Breast epithelium (tissue), 4 donors: ENCODE measurements at regions not wholly inside any gene's neighbourhood (a gene's known extent, or its start where the extent isn't known, plus 50 kb on each side); places are given as distances from the start of the nearest gene placed in this dataset.

Experiments
- DNase-seq, 2 donors: peaks; one replicate each; pipeline ENCODE4 v3.0.0-alpha.2; 2019; ENCODE audit warnings: low spot score in 2 of 2
- H3K27ac ChIP-seq, 2 donors: fragments of 200-600 bp; sonication (generic) in 1 of 2; one replicate each; pipeline ENCODE4 v1.5.1; 2016 to 2019; ENCODE audit warnings: mild to moderate bottlenecking in 1 of 2
- H3K27me3 ChIP-seq, 2 donors: fragments of 200-600 bp; sonication (generic) in 1 of 2; one replicate each; pipeline versions ENCODE4 v1.5.1 to v1.6.0; 2017 to 2019; ENCODE audit warnings: control low read depth in 1 of 2, mild to moderate bottlenecking in 1 of 2
- H3K36me3 ChIP-seq: fragments of 200-600 bp; one replicate; pipeline ENCODE4 v1.5.1; 2019
- H3K4me1 ChIP-seq, 2 donors: fragments of 200-600 bp; sonication (generic); one replicate each; pipeline ENCODE4 v1.5.1; 2016 to 2019; ENCODE audit warnings: control low read depth in 1 of 2
- H3K4me3 ChIP-seq, 3 donors: fragments of 200-600 bp; sonication (generic); 1 replicate in 2 of 3; 2 replicates in 1 of 3; pipeline ENCODE4 v1.5.1; 2016 to 2019; ENCODE audit warnings: mild to moderate bottlenecking in 3 of 3, moderate library complexity in 2 of 3
- H3K9me3 ChIP-seq, 2 donors: fragments of 200-600 bp; sonication (generic) in 1 of 2; one replicate each; pipeline ENCODE4 v1.5.1; 2016 to 2019; ENCODE audit warnings: control low read depth in 1 of 2
- POLR2A ChIP-seq: fragments of 450-650 bp; IDR thresholded peaks from one replicate; pipeline ENCODE4 v1.6.1; 2016; ENCODE audit warnings: antibody characterized with exemption, mild to moderate bottlenecking, moderate library complexity
- POLR2AphosphoS5 ChIP-seq, 3 donors: sonication (generic); formaldehyde crosslinking; IDR thresholded peaks; one replicate each; pipeline ENCODE4 v1.6.1; 2017; ENCODE audit warnings: antibody characterized with exemption in 3 of 3
- intact Hi-C: fragments of 100-400 bp; cut with DNase I; formaldehyde crosslinking; loops from one replicate; pipeline ENCODE4 v1.15.1; 2023; ENCODE audit warnings: low total_unique reads
- TF ChIP-seq, protein P1 (sequence below), 3 donors: fragments of 450-650 bp; IDR thresholded peaks; one replicate each; pipeline ENCODE4 v1.5.1; 2016 to 2017; ENCODE audit warnings: antibody characterized with exemption in 3 of 3, mild to moderate bottlenecking in 3 of 3, moderate library complexity in 3 of 3

DNA sequence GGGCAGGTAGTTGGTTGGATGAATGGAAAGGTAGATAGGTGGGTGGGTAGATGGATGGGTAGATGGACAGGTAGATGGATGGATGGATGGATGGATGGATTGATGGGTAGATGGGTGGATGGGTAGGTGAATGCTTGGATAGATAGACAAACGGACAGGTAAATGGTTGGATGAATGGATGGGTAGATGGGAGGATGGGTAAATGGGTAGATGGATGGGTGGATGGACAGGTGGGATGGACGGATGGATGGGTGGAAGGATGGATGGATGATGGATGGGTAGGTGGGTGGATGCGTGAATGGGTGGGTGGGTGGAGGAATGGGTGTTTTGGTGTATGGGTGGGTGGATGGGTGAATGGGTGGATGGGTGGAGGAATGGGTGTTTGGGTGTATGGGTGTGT lies 50.1 kb upstream of the ASAP2 start:
- no peak overlapping the region for H3K4me3 ChIP-seq
- no peaks in the 10 kb centered on the region for H3K36me3 ChIP-seq
- DNase-seq = no peak
- H3K27ac ChIP-seq = no peak overlapping the region
- H3K27me3 ChIP-seq = no peaks in the 10 kb centered on the region
- intact Hi-C loops = loop anchor here (10.0 kb wide), 1 partner anchor 1372 kb away; no protein-coding TSS in a partner anchor
- peaks cover 0 to 13% of the 10 kb centered on the region in 2 donors for H3K4me1 ChIP-seq
- TF ChIP-seq POLR2A = no peak
- TF ChIP-seq POLR2AphosphoS5 (IDR thresholded peaks at IDR 0.05) = no peak
- TF ChIP-seq, protein P1, sequence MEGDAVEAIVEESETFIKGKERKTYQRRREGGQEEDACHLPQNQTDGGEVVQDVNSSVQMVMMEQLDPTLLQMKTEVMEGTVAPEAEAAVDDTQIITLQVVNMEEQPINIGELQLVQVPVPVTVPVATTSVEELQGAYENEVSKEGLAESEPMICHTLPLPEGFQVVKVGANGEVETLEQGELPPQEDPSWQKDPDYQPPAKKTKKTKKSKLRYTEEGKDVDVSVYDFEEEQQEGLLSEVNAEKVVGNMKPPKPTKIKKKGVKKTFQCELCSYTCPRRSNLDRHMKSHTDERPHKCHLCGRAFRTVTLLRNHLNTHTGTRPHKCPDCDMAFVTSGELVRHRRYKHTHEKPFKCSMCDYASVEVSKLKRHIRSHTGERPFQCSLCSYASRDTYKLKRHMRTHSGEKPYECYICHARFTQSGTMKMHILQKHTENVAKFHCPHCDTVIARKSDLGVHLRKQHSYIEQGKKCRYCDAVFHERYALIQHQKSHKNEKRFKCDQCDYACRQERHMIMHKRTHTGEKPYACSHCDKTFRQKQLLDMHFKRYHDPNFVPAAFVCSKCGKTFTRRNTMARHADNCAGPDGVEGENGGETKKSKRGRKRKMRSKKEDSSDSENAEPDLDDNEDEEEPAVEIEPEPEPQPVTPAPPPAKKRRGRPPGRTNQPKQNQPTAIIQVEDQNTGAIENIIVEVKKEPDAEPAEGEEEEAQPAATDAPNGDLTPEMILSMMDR (IDR thresholded peaks at IDR 0.05) = no peak
- H3K9me3 ChIP-seq = no peaks in the 10 kb centered on the region

DNA sequence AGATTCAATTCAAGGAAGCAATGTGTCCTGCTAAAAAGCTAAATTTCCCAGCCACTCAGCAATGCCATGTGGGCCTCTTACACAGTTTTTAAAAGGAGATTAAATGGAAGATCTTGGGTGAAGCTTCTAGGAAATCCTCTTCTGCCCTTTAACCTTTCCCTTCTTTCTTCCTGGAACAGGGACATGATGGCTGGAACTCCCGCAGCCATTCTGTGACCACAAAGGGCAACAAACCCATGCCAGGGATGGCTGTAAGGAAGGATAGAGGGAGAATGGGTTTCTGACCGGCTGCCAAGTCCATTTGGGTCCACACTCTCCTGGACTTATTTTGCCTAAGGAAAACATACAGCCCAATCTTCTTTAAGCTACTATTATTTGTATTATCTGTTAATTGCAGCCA lies 52.6 kb upstream of the ASAP2 start:
- Histone ChIP-seq H3K27me3 (no peaks in the 10 kb centered on the region), H3K4me3 (no peak overlapping the region), H3K27ac (peak overlapping the region; percentile 56 to 62), H3K4me1 (peaks cover 0 to 13% of the 10 kb centered on the region in 2 donors), H3K9me3 (no peaks in the 10 kb centered on the region), H3K36me3 (no peaks in the 10 kb centered on the region)
- DNase-seq = no peak
- TF ChIP-seq POLR2A = no peak
- TF ChIP-seq POLR2AphosphoS5 (IDR thresholded peaks at IDR 0.05) = no peak
- TF ChIP-seq, protein P1 (IDR thresholded peaks at IDR 0.05) = no peak
- intact Hi-C loops = loop anchor here (10.0 kb wide), 1 partner anchor 1369 kb away; no protein-coding TSS in a partner anchor

DNA sequence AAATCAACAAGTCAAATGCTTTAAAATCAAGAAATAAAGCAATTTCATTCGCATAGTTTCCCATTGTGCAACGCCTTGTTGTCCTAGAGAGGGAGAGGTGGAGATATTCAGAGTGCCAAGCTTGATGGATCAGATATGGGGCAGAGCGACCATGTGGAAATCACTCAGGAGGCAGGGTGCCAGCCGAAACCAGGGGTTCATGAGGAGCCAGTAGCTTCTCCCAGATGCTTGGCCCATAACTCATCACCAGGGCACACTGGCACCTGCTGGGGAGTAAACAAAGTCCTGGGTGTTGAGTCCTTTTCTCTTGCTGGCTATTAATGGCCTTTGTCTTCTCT lies 53.0 kb upstream of the ASAP2 start:
- Histone ChIP-seq H3K27ac (peak overlapping the region; percentile 56 to 62), H3K36me3 (no peaks in the 10 kb centered on the region), H3K27me3 (no peaks in the 10 kb centered on the region), H3K4me3 (peak overlapping the region in 1 of 3 donors; percentile 21), H3K4me1 (peaks cover 0 to 13% of the 10 kb centered on the region in 2 donors), H3K9me3 (no peaks in the 10 kb centered on the region)
- peak in 1 of 2 donors; percentile 56 for DNase-seq
- intact Hi-C loops = loop anchor here (10.0 kb wide), 1 partner anchor 1369 kb away; no protein-coding TSS in a partner anchor
- TF ChIP-seq POLR2AphosphoS5 (IDR thresholded peaks at IDR 0.05) = peak in 1 of 3 donors; percentile 34
- TF ChIP-seq, protein P1 (IDR thresholded peaks at IDR 0.05) = no peak

DNA sequence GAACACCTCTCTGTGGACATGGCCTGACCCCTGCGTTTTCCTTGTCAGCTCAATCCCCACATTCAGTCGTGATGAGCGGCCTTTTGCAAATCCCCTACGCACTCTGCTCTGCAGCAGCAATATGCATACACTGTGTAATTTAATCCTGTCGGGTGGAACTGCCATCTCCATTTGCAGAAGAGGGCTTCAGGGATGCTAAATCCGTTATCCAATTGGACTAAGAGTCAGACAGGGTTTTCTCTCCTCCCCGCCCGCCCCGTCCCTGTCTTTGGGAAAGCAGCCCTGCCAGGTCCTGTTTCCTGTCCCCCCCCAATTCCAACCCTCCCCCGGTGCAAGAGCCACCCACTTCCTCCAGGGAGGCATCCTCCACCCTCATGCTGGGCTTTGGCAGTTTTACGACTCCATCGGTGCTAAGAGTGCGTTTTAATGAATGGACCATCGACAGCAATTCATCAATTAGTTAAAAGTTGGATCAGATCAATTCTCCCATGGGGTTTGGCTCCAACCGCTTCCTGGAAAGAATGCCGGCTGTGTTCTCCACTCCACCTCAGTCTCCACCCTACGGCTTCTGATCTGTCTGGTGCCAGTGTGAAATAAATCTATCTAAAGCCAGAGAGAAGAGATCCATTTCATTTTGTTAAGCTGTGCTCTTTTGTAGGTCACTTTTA lies 53.5 kb upstream of the ASAP2 start:
- Histone ChIP-seq H3K27ac (peak overlapping the region; percentile 56 to 62), H3K36me3 (no peaks in the 10 kb centered on the region), H3K4me3 (peak overlapping the region in 1 of 3 donors; percentile 21), H3K27me3 (no peaks in the 10 kb centered on the region), H3K4me1 (peaks cover 0 to 13% of the 10 kb centered on the region in 2 donors), H3K9me3 (no peaks in the 10 kb centered on the region)
- TF ChIP-seq, protein P1 (IDR thresholded peaks at IDR 0.05) = no peak
- TF ChIP-seq POLR2A (no peak), POLR2AphosphoS5 (IDR thresholded peaks at IDR 0.05) (no peak)
- no peak for DNase-seq
- intact Hi-C loops = loop anchor here (10.0 kb wide), 1 partner anchor 1368 kb away; no protein-coding TSS in a partner anchor

DNA sequence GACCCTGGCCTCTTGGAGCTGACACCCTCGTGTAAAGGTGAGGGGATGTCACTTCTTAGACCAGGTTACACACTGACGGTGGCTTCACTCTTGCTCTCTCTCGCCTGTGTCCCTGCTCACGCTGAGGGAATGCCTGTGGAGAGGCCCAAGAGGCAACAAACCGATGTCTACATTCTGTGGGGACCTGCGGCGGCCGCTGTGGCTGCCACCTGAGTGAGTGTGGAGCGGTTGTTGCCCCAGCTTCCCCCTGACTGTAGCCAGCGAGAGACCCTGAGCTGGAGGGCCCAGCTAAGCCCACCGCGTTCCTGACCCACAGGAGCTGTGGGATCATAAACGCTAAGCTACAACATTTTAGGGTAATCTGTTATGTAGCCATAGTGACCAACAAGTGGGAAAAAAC lies 55.7 kb upstream of the ASAP2 start:
- intact Hi-C loops = loop anchor here (10.0 kb wide), 1 partner anchor 1366 kb away; no protein-coding TSS in a partner anchor
- TF ChIP-seq POLR2A (no peak), POLR2AphosphoS5 (IDR thresholded peaks at IDR 0.05) (no peak)
- no peak overlapping the region for H3K4me3 ChIP-seq
- no peak overlapping the region for H3K27ac ChIP-seq
- H3K36me3 ChIP-seq = no peaks in the 10 kb centered on the region
- DNase-seq = no peak
- peaks cover 0 to 13% of the 10 kb centered on the region in 2 donors for H3K4me1 ChIP-seq
- no peaks in the 10 kb centered on the region for H3K27me3 ChIP-seq
- no peaks in the 10 kb centered on the region for H3K9me3 ChIP-seq
